CD4-positive, alpha-beta T cell treated with Interleukin-4 for 4 hours (primary cell): ENCODE measurements at regions not wholly inside any gene's neighbourhood (a gene's known extent, or its start where the extent isn't known, plus 50 kb on each side); places are given as distances from the start of the nearest gene placed in this dataset.
A peak's percentile ranks its signal among the peaks of the same experiment; 100 is the strongest.

Experiments
- DNase-seq: peaks from one replicate; pipeline ENCODE4 v3.0.0-alpha.2; 2020

GRCh38 chr21:18191139-18191538 is 53.5 kb upstream of the CHODL start:
- no peak for DNase-seq

- DNase-seq = no peak
These were observed 66.1 kb upstream of the CHODL start for GRCh38 chr21:18178509-18178908.

GRCh38 chr21:18174370-18174769 is 70.3 kb upstream of the CHODL start:
- DNase-seq = no peak

GRCh38 chr21:18170829-18171228 is 73.8 kb upstream of the CHODL start:
- no peak for DNase-seq

- no peak for DNase-seq
These were observed 74.4 kb upstream of the CHODL start for GRCh38 chr21:18170221-18170620.

GRCh38 chr21:18168108-18168507 is 76.5 kb upstream of the CHODL start:
- DNase-seq = no peak

- DNase-seq = no peak
These were observed 79.7 kb upstream of the CHODL start for GRCh38 chr21:18164933-18165332.

GRCh38 chr21:18164483-18164882 is 80.2 kb upstream of the CHODL start:
- no peak for DNase-seq

- DNase-seq = no peak
These were observed 80.7 kb upstream of the CHODL start for GRCh38 chr21:18163956-18164355.

GRCh38 chr21:18161841-18162240 is 82.8 kb upstream of the CHODL start:
- no peak for DNase-seq

GRCh38 chr21:18157406-18157805 is 87.2 kb upstream of the CHODL start:
- no peak for DNase-seq

GRCh38 chr21:18155508-18156193 is 89.0 kb upstream of the CHODL start:
- DNase-seq = peak; percentile 18

- no peak for DNase-seq
These were observed 91.6 kb upstream of the CHODL start for GRCh38 chr21:18153063-18153462.

GRCh38 chr21:18152371-18152770 is 92.3 kb upstream of the CHODL start:
- no peak for DNase-seq

GRCh38 chr21:18151046-18151445 is 93.6 kb upstream of the CHODL start:
- DNase-seq = no peak

GRCh38 chr21:18148401-18148800 is 96.2 kb upstream of the CHODL start:
- no peak for DNase-seq

GRCh38 chr21:18147678-18148077 is 97.0 kb upstream of the CHODL start:
- DNase-seq = no peak

GRCh38 chr21:18146820-18147219 is 97.8 kb upstream of the CHODL start:
- no peak for DNase-seq

GRCh38 chr21:18144339-18144738 is 100.3 kb upstream of the CHODL start:
- no peak for DNase-seq

GRCh38 chr21:18142655-18143054 is 102.0 kb upstream of the CHODL start:
- DNase-seq = no peak

- DNase-seq = no peak
These were observed 106.1 kb upstream of the CHODL start for GRCh38 chr21:18138507-18138906.

GRCh38 chr21:18129526-18129925 is 115.1 kb upstream of the CHODL start:
- no peak for DNase-seq

GRCh38 chr21:18118566-18118965 is 126.1 kb upstream of the CHODL start:
- no peak for DNase-seq

- no peak for DNase-seq
These were observed 127.5 kb upstream of the CHODL start for GRCh38 chr21:18117176-18117575.

GRCh38 chr21:18114810-18115209 is 129.8 kb upstream of the CHODL start:
- DNase-seq = no peak

- no peak for DNase-seq
These were observed 139.8 kb upstream of the CHODL start for GRCh38 chr21:18104802-18105201.
